B cell (primary cell): ENCODE measurements at regions not wholly inside any gene's neighbourhood (a gene's known extent, or its start where the extent isn't known, plus 50 kb on each side); places are given as distances from the start of the nearest gene placed in this dataset.

Experiments used
- ATAC-seq: fragments of 200-7000 bp; cut with Tn5 transposase; one replicate; pipeline ENCODE4 v1.10.0; 2021; ENCODE audit warnings: low read depth, mild to moderate bottlenecking, moderate number of reproducible peaks, moderate library complexity
- CTCF ChIA-PET: fragments of 350-600 bp; sonication (Branson Sonifier 250); formaldehyde crosslinking; loops from one replicate; lab custom pipeline; 2021; ENCODE audit warnings: antibody characterized with exemption, inconsistent platforms; lab: Charles Lee
- POLR2A ChIA-PET: fragments of 350-600 bp; sonication (Branson Sonifier 250); formaldehyde crosslinking; loops from one replicate; lab custom pipeline; 2021; ENCODE audit warnings: antibody characterized with exemption; lab: Charles Lee
- DNase-seq: peaks from one replicate; pipeline ENCODE4 v3.0.0; 2013
- H2AFZ ChIP-seq: 2 replicates; pipeline ENCODE4 v1.6.1; 2012; ENCODE audit warnings: mild to moderate bottlenecking, low read depth, low read length; ENCODE audit not compliant: insufficient read depth, poor library complexity, severe bottlenecking
- H3K27ac ChIP-seq, 2 donors: 1 replicate in 1 of 2; 2 replicates in 1 of 2; pipeline ENCODE4 v1.5.1; 2012 to 2013; ENCODE audit warnings: low read length in 2 of 2, mild to moderate bottlenecking in 2 of 2, moderate library complexity in 1 of 2
- H3K27me3 ChIP-seq, 4 experiments: fragments of 200-600 bp in 1 of 4; sonication (generic) in 1 of 4; replicated peaks in 1 of 4; 1 replicate in 2 of 4; 2 replicates in 2 of 4; pipeline versions ENCODE4 v1.6.1 to v1.7.0; 2013 to 2016; ENCODE audit warnings: low read length in 3 of 4, mild to moderate bottlenecking in 2 of 4, mixed read lengths in 1 of 4, moderate library complexity in 1 of 4; ENCODE audit not compliant: insufficient read depth in 4 of 4, control insufficient read depth in 3 of 4; ENCODE audit errors: control extremely low read depth in 1 of 4
- H3K36me3 ChIP-seq, 2 experiments: replicated peaks in 1 of 2; 1 replicate in 1 of 2; 2 replicates in 1 of 2; pipeline versions ENCODE4 v1.6.1 to v1.7.1; 2013; ENCODE audit warnings: low read length in 1 of 2; ENCODE audit not compliant: insufficient read depth in 2 of 2, control insufficient read depth in 1 of 2; ENCODE audit errors: control extremely low read depth in 1 of 2, extremely low read depth in 1 of 2
- H3K4me1 ChIP-seq, 2 donors: fragments of 200-600 bp in 1 of 2; sonication (generic) in 1 of 2; 1 replicate in 1 of 2; 2 replicates in 1 of 2; pipeline versions ENCODE4 v1.5.1 to v1.6.1; 2013 to 2017; ENCODE audit warnings: low read length in 2 of 2; ENCODE audit not compliant: control insufficient read depth in 2 of 2, insufficient read depth in 2 of 2
- H3K4me2 ChIP-seq: replicated peaks from 2 replicates; pipeline ENCODE3; 2012; ENCODE audit warnings: mild to moderate bottlenecking, low read depth, low read length; ENCODE audit not compliant: poor library complexity, severe bottlenecking
- H3K4me3 ChIP-seq, 5 experiments: fragments of 200-600 bp in 1 of 5; sonication (generic) in 1 of 5; 1 replicate in 3 of 5; 2 replicates in 2 of 5; pipeline versions ENCODE4 v1.5.1 to v1.7.0; 2011 to 2016; ENCODE audit warnings: low read length in 4 of 5, mild to moderate bottlenecking in 4 of 5, low read depth in 2 of 5, control low read depth in 1 of 5, moderate library complexity in 1 of 5; ENCODE audit not compliant: insufficient read depth in 1 of 5; ENCODE audit errors: control extremely low read depth in 1 of 5, extremely low read depth in 1 of 5
- H3K79me2 ChIP-seq: fragments of 200-600 bp; sonication (generic); one replicate; pipeline ENCODE4 v1.6.0; 2016; ENCODE audit warnings: low read length; ENCODE audit not compliant: control insufficient read depth, insufficient read depth
- H3K9ac ChIP-seq: fragments of 200-600 bp; sonication (generic); 2 replicates; pipeline ENCODE4 v1.6.1; 2017; ENCODE audit warnings: mild to moderate bottlenecking, low read length, moderate library complexity
- H3K9me3 ChIP-seq, 3 donors: one replicate each; pipeline versions ENCODE4 v1.6.1 to v1.7.1; 2013; ENCODE audit warnings: low read length in 2 of 3; ENCODE audit not compliant: control insufficient read depth in 2 of 3, insufficient read depth in 1 of 3; ENCODE audit errors: control extremely low read depth in 1 of 3
- H4K20me1 ChIP-seq: 2 replicates; pipeline ENCODE4 v1.6.0; 2012; ENCODE audit warnings: mild to moderate bottlenecking, low read length; ENCODE audit not compliant: insufficient read depth, control insufficient read depth, poor library complexity, severe bottlenecking
- H3K27ac Mint-ChIP-seq: one replicate; pipeline ENCODE4 v1.8.0; 2021; ENCODE audit warnings: mixed read lengths
- H3K27me3 Mint-ChIP-seq: one replicate; pipeline ENCODE4 v1.8.0; 2021; ENCODE audit warnings: mixed read lengths
- H3K4me1 Mint-ChIP-seq: one replicate; pipeline ENCODE4 v1.8.0; 2021; ENCODE audit warnings: mixed read lengths
- H3K4me3 Mint-ChIP-seq: one replicate; pipeline ENCODE4 v1.8.0; 2021; ENCODE audit warnings: mixed read lengths
- H3K9me3 Mint-ChIP-seq: one replicate; pipeline ENCODE4 v1.8.0; 2022; ENCODE audit warnings: mixed read lengths; ENCODE audit not compliant: insufficient read depth
- CTCF ChIP-seq: fragments of 200-600 bp; IDR thresholded peaks from one replicate; pipeline ENCODE4 v1.8.0; 2022; ENCODE audit warnings: antibody characterized with exemption, mild to moderate bottlenecking
- EZH2 ChIP-seq: IDR thresholded peaks from 2 replicates; pipeline ENCODE4 v1.6.1; 2012; ENCODE audit warnings: borderline replicate concordance, low read depth, mild to moderate bottlenecking, moderate library complexity, low read length; ENCODE audit not compliant: insufficient read depth, poor library complexity, severe bottlenecking
- WGBS: methylation state at CpG from one replicate; pipeline ENCODE4 v1.1.5; 2013; ENCODE audit warnings: missing lambda C conversion rate; ENCODE audit not compliant: insufficient coverage; 5-methylcytosine and 5-hydroxymethylcytosine counted together
- intact Hi-C: fragments of 100-400 bp; cut with micrococcal nuclease; formaldehyde crosslinking; loops from one replicate; pipeline ENCODE4 v1.10.0; 2022

GRCh38 chr7:42833411-42833810 is 78.5 kb downstream of the C7orf25 start:
- Mint-ChIP-seq H3K4me1 (no peaks in the 10 kb centered on the region), H3K27me3 (peaks cover 26% of the 10 kb centered on the region), H3K9me3 (no peaks in the 10 kb centered on the region), H3K4me3 (no peak overlapping the region), H3K27ac (no peak overlapping the region)
- no peak for DNase-seq
- Histone ChIP-seq H3K27ac (no peak overlapping the region), H3K36me3 (no peaks in the 10 kb centered on the region), H3K4me2 (no peak overlapping the region), H3K9me3 (no peaks in the 10 kb centered on the region), H3K4me1 (no peaks in the 10 kb centered on the region), H3K4me3 (no peak overlapping the region), H2AFZ (no peak overlapping the region), H3K9ac (no peak overlapping the region), H3K79me2 (no peaks in the 10 kb centered on the region), H3K27me3 (peaks cover 0 to 4% (median 2%) of the 10 kb centered on the region in 4 experiments), H4K20me1 (no peaks in the 10 kb centered on the region)
- TF ChIP-seq CTCF (no peak), EZH2 (no peak)
- POLR2A ChIA-PET = no interaction called here
- intact Hi-C loops = no loop called here
- WGBS = 0% methylated on average over 1 of the region's 4 CpGs
- CTCF ChIA-PET = no interaction called here
- no peak for ATAC-seq

GRCh38 chr7:42832667-42833066 is 79.2 kb downstream of the C7orf25 start:
- CTCF ChIA-PET = interaction anchor here (1.4 kb wide), 1 partner anchor 20 kb away, joined by 3 read pairs; no protein-coding TSS in a partner anchor
- no peaks in the 10 kb centered on the region for H3K9me3 Mint-ChIP-seq
- DNase-seq = no peak
- H2AFZ ChIP-seq = no peak overlapping the region
- H3K4me1 ChIP-seq = no peaks in the 10 kb centered on the region
- no peaks in the 10 kb centered on the region for H3K9me3 ChIP-seq
- H3K4me3 ChIP-seq = no peak overlapping the region
- peaks cover 0 to 4% (median 2%) of the 10 kb centered on the region in 4 experiments for H3K27me3 ChIP-seq
- no peak for ATAC-seq
- TF ChIP-seq CTCF (no peak), EZH2 (no peak)
- no peak overlapping the region for H3K27ac ChIP-seq
- H3K36me3 ChIP-seq = no peaks in the 10 kb centered on the region
- H3K4me2 ChIP-seq = no peak overlapping the region
- H4K20me1 ChIP-seq = no peaks in the 10 kb centered on the region
- H3K4me3 Mint-ChIP-seq = no peak overlapping the region
- no peak overlapping the region for H3K27ac Mint-ChIP-seq
- peaks cover 20% of the 10 kb centered on the region for H3K27me3 Mint-ChIP-seq
- no peaks in the 10 kb centered on the region for H3K79me2 ChIP-seq
- POLR2A ChIA-PET = no interaction called here
- H3K9ac ChIP-seq = no peak overlapping the region
- no peaks in the 10 kb centered on the region for H3K4me1 Mint-ChIP-seq
- intact Hi-C loops = no loop called here
